H9 (cell line): ENCODE measurements at regions not wholly inside any gene's neighbourhood (a gene's known extent, or its start where the extent isn't known, plus 50 kb on each side); places are given as distances from the start of the nearest gene placed in this dataset.

ENCODE experiments used
- DNase-seq: peaks from one replicate; pipeline ENCODE4 v3.0.0-alpha.2; 2017
- H2AFZ ChIP-seq: one replicate; pipeline ENCODE4 v1.6.1; 2013; ENCODE audit warnings: mild to moderate bottlenecking, low read length, control low read depth, moderate library complexity
- H2AK5ac ChIP-seq: 2 replicates; pipeline ENCODE4 v1.6.1; 2013; ENCODE audit warnings: low read length, control low read depth, mixed read lengths; ENCODE audit not compliant: insufficient read length
- H2BK120ac ChIP-seq: one replicate; pipeline ENCODE4 v1.6.1; 2013; ENCODE audit warnings: low read depth, mild to moderate bottlenecking, low read length, control low read depth, inconsistent platforms; ENCODE audit not compliant: poor library complexity, severe bottlenecking
- H2BK12ac ChIP-seq: 2 replicates; pipeline ENCODE4 v1.6.1; 2013; ENCODE audit warnings: low read length, control low read depth, mixed read lengths, low read depth; ENCODE audit not compliant: insufficient read length
- H2BK15ac ChIP-seq: 2 replicates; pipeline ENCODE4 v1.6.1; 2013; ENCODE audit warnings: low read depth, low read length, control low read depth
- H2BK20ac ChIP-seq: one replicate; pipeline ENCODE4 v1.6.1; 2013; ENCODE audit warnings: low read depth, mild to moderate bottlenecking, low read length, control low read depth, inconsistent platforms; ENCODE audit not compliant: poor library complexity, severe bottlenecking
- H2BK5ac ChIP-seq: 2 replicates; pipeline ENCODE4 v1.6.1; 2013; ENCODE audit warnings: low read length, control low read depth, mixed read lengths; ENCODE audit not compliant: insufficient read length
- H3K14ac ChIP-seq: 2 replicates; pipeline ENCODE4 v1.6.1; 2013; ENCODE audit warnings: low read length, control low read depth; ENCODE audit not compliant: insufficient read depth
- H3K18ac ChIP-seq: 2 replicates; pipeline ENCODE4 v1.6.1; 2013; ENCODE audit warnings: low read depth, mild to moderate bottlenecking, mixed read lengths, low read length, control low read depth; ENCODE audit not compliant: insufficient read length
- H3K23ac ChIP-seq: 2 replicates; pipeline ENCODE4 v1.6.1; 2013; ENCODE audit warnings: low read length, control low read depth, mixed read lengths, low read depth; ENCODE audit not compliant: insufficient read length
- H3K23me2 ChIP-seq: 2 replicates; pipeline ENCODE4 v1.6.1; 2013; ENCODE audit warnings: low read depth, mild to moderate bottlenecking, mixed read lengths, low read length, control low read depth; ENCODE audit not compliant: insufficient read length, poor library complexity, severe bottlenecking
- H3K27ac ChIP-seq: 2 replicates; pipeline ENCODE4 v1.5.1; 2013; ENCODE audit warnings: low read length, control low read depth, mixed read lengths, low read depth; ENCODE audit not compliant: insufficient read length
- H3K27me3 ChIP-seq: 2 replicates; pipeline ENCODE4 v1.6.1; 2013; ENCODE audit warnings: low read length, control low read depth, inconsistent platforms; ENCODE audit not compliant: insufficient read depth
- H3K4ac ChIP-seq: 2 replicates; pipeline ENCODE4 v1.6.1; 2013; ENCODE audit warnings: low read depth, mild to moderate bottlenecking, control low read depth, inconsistent platforms, low read length, moderate library complexity
- H3K4me1 ChIP-seq: 2 replicates; pipeline ENCODE4 v1.6.1; 2013; ENCODE audit warnings: low read length, control low read depth, inconsistent platforms; ENCODE audit not compliant: insufficient read depth
- H3K4me2 ChIP-seq: 2 replicates; pipeline ENCODE4 v1.6.1; 2013; ENCODE audit warnings: low read length, control low read depth, mixed read lengths; ENCODE audit not compliant: insufficient read length, insufficient read depth
- H3K56ac ChIP-seq: 2 replicates; pipeline ENCODE4 v1.6.1; 2013; ENCODE audit warnings: low read depth, mild to moderate bottlenecking, mixed read lengths, low read length, control low read depth; ENCODE audit not compliant: insufficient read length
- H3K79me1 ChIP-seq: 2 replicates; pipeline ENCODE4 v1.6.1; 2013; ENCODE audit warnings: low read depth, mild to moderate bottlenecking, moderate library complexity, low read length, control low read depth, inconsistent platforms; ENCODE audit not compliant: insufficient read depth, poor library complexity, severe bottlenecking
- H3K79me2 ChIP-seq: 2 replicates; pipeline ENCODE4 v1.6.1; 2013; ENCODE audit warnings: low read length, control low read depth, inconsistent platforms; ENCODE audit not compliant: insufficient read depth
- H3K9ac ChIP-seq: 2 replicates; pipeline ENCODE4 v1.6.1; 2013; ENCODE audit warnings: low read length, control low read depth, mixed read lengths; ENCODE audit not compliant: insufficient read length; ENCODE audit errors: extremely low read depth
- H3K9me3 ChIP-seq: one replicate; pipeline ENCODE4 v1.6.1; 2013; ENCODE audit warnings: low read depth, low read length, inconsistent platforms; ENCODE audit not compliant: control insufficient read depth
- H3T11ph ChIP-seq: one replicate; pipeline ENCODE4 v1.6.1; 2013; ENCODE audit warnings: mild to moderate bottlenecking, low read length, control low read depth, inconsistent platforms
- H4K20me1 ChIP-seq: one replicate; pipeline ENCODE4 v1.6.1; 2013; ENCODE audit not compliant: control insufficient read depth, insufficient read length, insufficient read depth
- H4K5ac ChIP-seq: 2 replicates; pipeline ENCODE4 v1.6.1; 2013; ENCODE audit warnings: low read depth, mild to moderate bottlenecking, mixed read lengths, low read length, control low read depth; ENCODE audit not compliant: insufficient read length
- H4K8ac ChIP-seq: replicated peaks from 2 replicates; pipeline ENCODE4 v1.6.1; 2013; ENCODE audit warnings: low read length, control low read depth, mixed read lengths, low read depth; ENCODE audit not compliant: insufficient read length
- H4K91ac ChIP-seq: 2 replicates; pipeline ENCODE4 v1.6.1; 2013; ENCODE audit warnings: low read depth, mild to moderate bottlenecking, moderate library complexity, mixed read lengths, low read length, control low read depth; ENCODE audit not compliant: insufficient read length
- H3K27ac Mint-ChIP-seq, 3 experiments: 2 replicates in 2 of 3; 3 replicates in 1 of 3; pipeline ENCODE4 v1.8.0; 2020 to 2021; ENCODE audit warnings: mixed read lengths in 3 of 3, mild to moderate bottlenecking in 1 of 3, moderate library complexity in 1 of 3
- H3K27me3 Mint-ChIP-seq: 2 replicates; pipeline ENCODE4 v1.8.0; 2021; ENCODE audit warnings: low read depth, mild to moderate bottlenecking, moderate library complexity, mixed read lengths
- H3K36me3 Mint-ChIP-seq, 3 experiments: 2 replicates in 2 of 3; 3 replicates in 1 of 3; pipeline ENCODE4 v1.8.0; 2020 to 2021; ENCODE audit warnings: low read depth in 3 of 3, mixed read lengths in 3 of 3; ENCODE audit not compliant: insufficient read depth in 1 of 3
- H3K4me1 Mint-ChIP-seq, 2 experiments: 2 replicates each; pipeline ENCODE4 v1.8.0; 2020; ENCODE audit warnings: mixed read lengths in 2 of 2
- H3K4me3 Mint-ChIP-seq, 2 experiments: 2 replicates in 1 of 2; 3 replicates in 1 of 2; pipeline ENCODE4 v1.8.0; 2020 to 2021; ENCODE audit warnings: mild to moderate bottlenecking in 2 of 2, mixed read lengths in 2 of 2, moderate library complexity in 1 of 2
- H3K9me3 Mint-ChIP-seq, 2 experiments: 2 replicates in 1 of 2; 3 replicates in 1 of 2; pipeline ENCODE4 v1.8.0; 2020; ENCODE audit warnings: mild to moderate bottlenecking in 2 of 2, mixed read lengths in 2 of 2, moderate library complexity in 1 of 2
- CTCF ChIP-seq: fragments of 200-600 bp; sonication (generic); conservative IDR thresholded peaks from 3 replicates; pipeline ENCODE4 v1.8.0; 2021; ENCODE audit warnings: antibody characterized with exemption, mild to moderate bottlenecking
- WGBS: extraction: QIAGEN DNeasy Blood & Tissue Kit; methylation state at CpG from one replicate; pipeline ENCODE4 v1.1.7; 2013; ENCODE audit warnings: missing lambda C conversion rate, low lambda C conversion rate, mixed read lengths; ENCODE audit not compliant: insufficient read length; ENCODE audit errors: extremely low coverage; 5-methylcytosine and 5-hydroxymethylcytosine counted together

- no peak overlapping the region for H3K4ac ChIP-seq
- H4K91ac ChIP-seq = no peak overlapping the region
- no peaks in the 10 kb centered on the region for H3K4me1 ChIP-seq
- no peak overlapping the region for H2AFZ ChIP-seq
- H3K27ac Mint-ChIP-seq = no peak overlapping the region
- H2AK5ac ChIP-seq = no peak overlapping the region
- H2BK20ac ChIP-seq = no peak overlapping the region
- no peaks in the 10 kb centered on the region for H3K27me3 ChIP-seq
- H3K56ac ChIP-seq = no peak overlapping the region
- H3T11ph ChIP-seq = no peak overlapping the region
- H2BK12ac ChIP-seq = no peak overlapping the region
- no CpG with 5 or more reads among the region's 9 CpGs for WGBS
- H2BK5ac ChIP-seq = no peak overlapping the region
- H4K20me1 ChIP-seq = no peaks in the 10 kb centered on the region
- no peaks in the 10 kb centered on the region for H3K23me2 ChIP-seq
- H3K18ac ChIP-seq = no peak overlapping the region
- H3K4me2 ChIP-seq = no peak overlapping the region
- no peaks in the 10 kb centered on the region for H3K79me1 ChIP-seq
- H3K4me3 Mint-ChIP-seq = no peak overlapping the region
- H3K79me2 ChIP-seq = no peaks in the 10 kb centered on the region
- no peak overlapping the region for H3K27ac ChIP-seq
- H2BK15ac ChIP-seq = no peak overlapping the region
- no peak overlapping the region for H3K14ac ChIP-seq
- no peak overlapping the region for H2BK120ac ChIP-seq
- H3K9ac ChIP-seq = no peak overlapping the region
- H3K23ac ChIP-seq = no peak overlapping the region
- no peaks in the 10 kb centered on the region for H3K9me3 ChIP-seq
- H3K4me1 Mint-ChIP-seq = peaks cover 26 to 38% of the 10 kb centered on the region in 2 experiments
- H4K5ac ChIP-seq = no peak overlapping the region
- H3K36me3 Mint-ChIP-seq = no peaks in the 10 kb centered on the region
- H4K8ac ChIP-seq = no peak overlapping the region
- H3K9me3 Mint-ChIP-seq = no peaks in the 10 kb centered on the region; a peak in 1 of 5 replicates
- H3K27me3 Mint-ChIP-seq = peaks cover 4% of the 10 kb centered on the region
- DNase-seq = peak; percentile 20
- no peak for TF ChIP-seq CTCF
Observed at GRCh38 chr1:30512914-30513265, 210.5 kb downstream of the MATN1 start.
